T-helper 2 cell treated with Interferon-gamma antibody and Interleukin-4, amounts not matched to agents 5 μg/mL and 100 μg/mL, for 36 hours (primary cell): ENCODE measurements at regions not wholly inside any gene's neighbourhood (a gene's known extent, or its start where the extent isn't known, plus 50 kb on each side); places are given as distances from the start of the nearest gene placed in this dataset.
A peak's percentile ranks its signal among the peaks of the same experiment; 100 is the strongest.
"Not testable (repeated sequence)": the region's sequence is repeated elsewhere in the genome, so short reads cannot be mapped to it uniquely, and the experiment has no call there.

Experiments used
- DNase-seq: peaks from one replicate; pipeline ENCODE4 v3.0.0; 2021; ENCODE audit warnings: low spot score
- H3K27ac Mint-ChIP-seq: one replicate; pipeline ENCODE4 v1.8.0; 2021; ENCODE audit warnings: mild to moderate bottlenecking, mixed read lengths
- H3K27me3 Mint-ChIP-seq: one replicate; pipeline ENCODE4 v1.8.0; 2021; ENCODE audit warnings: low read depth, mixed read lengths
- H3K36me3 Mint-ChIP-seq: one replicate; pipeline ENCODE4 v1.8.0; 2021; ENCODE audit warnings: low read depth, mixed read lengths
- H3K4me1 Mint-ChIP-seq: one replicate; pipeline ENCODE4 v1.8.0; 2021; ENCODE audit warnings: low read depth, mixed read lengths
- H3K4me3 Mint-ChIP-seq: one replicate; pipeline ENCODE4 v1.8.0; 2022; ENCODE audit warnings: mild to moderate bottlenecking, moderate library complexity, mixed read lengths
- H3K9me3 Mint-ChIP-seq: one replicate; pipeline ENCODE4 v1.8.0; 2021; ENCODE audit warnings: mixed read lengths

DNA sequence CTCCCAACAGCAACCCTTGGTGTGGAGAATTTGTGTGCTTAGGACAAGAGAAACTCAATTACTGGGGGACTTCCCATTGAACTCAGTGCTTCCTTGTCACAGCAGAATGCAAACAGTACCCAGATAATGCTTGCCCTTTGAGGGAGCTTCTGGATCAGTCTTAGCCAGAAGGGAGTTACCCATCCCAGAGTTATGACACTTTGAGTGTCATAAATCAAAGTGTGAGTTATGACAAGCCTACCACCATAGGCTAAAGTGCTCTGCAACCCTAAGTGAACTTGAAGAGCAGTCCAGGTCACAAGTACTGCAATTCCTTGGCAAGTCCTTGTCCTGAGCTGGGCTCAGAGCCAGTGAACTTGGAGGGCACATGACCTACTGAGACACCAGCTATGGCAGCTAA, 1513.9 kb upstream of the PCDH10 start:
- no peak overlapping the region for H3K4me3 Mint-ChIP-seq
- H3K27ac Mint-ChIP-seq, result no peak overlapping the region
- DNase-seq, result no peak
- no peaks in the 10 kb centered on the region for H3K36me3 Mint-ChIP-seq
- H3K27me3 Mint-ChIP-seq, result no peaks in the 10 kb centered on the region
- H3K4me1 Mint-ChIP-seq, result no peaks in the 10 kb centered on the region
- H3K9me3 Mint-ChIP-seq, result peaks cover 15% of the 10 kb centered on the region

- Mint-ChIP-seq H3K4me3 (no peak overlapping the region), H3K36me3 (no peaks in the 10 kb centered on the region), H3K9me3 (peaks cover 15% of the 10 kb centered on the region), H3K4me1 (no peaks in the 10 kb centered on the region), H3K27me3 (no peaks in the 10 kb centered on the region), H3K27ac (no peak overlapping the region)
- DNase-seq, result no peak
Observed at GRCh38 chr4:131638781-131639180, 1510.3 kb upstream of the PCDH10 start.

- no peaks in the 10 kb centered on the region for H3K9me3 Mint-ChIP-seq
- no peaks in the 10 kb centered on the region for H3K36me3 Mint-ChIP-seq
- no peak overlapping the region for H3K27ac Mint-ChIP-seq
- DNase-seq, result no peak
- H3K27me3 Mint-ChIP-seq, result no peaks in the 10 kb centered on the region
- no peaks in the 10 kb centered on the region for H3K4me1 Mint-ChIP-seq
- no peak overlapping the region for H3K4me3 Mint-ChIP-seq
Observed at GRCh38 chr4:131644619-131645018, 1504.5 kb upstream of the PCDH10 start.

DNA sequence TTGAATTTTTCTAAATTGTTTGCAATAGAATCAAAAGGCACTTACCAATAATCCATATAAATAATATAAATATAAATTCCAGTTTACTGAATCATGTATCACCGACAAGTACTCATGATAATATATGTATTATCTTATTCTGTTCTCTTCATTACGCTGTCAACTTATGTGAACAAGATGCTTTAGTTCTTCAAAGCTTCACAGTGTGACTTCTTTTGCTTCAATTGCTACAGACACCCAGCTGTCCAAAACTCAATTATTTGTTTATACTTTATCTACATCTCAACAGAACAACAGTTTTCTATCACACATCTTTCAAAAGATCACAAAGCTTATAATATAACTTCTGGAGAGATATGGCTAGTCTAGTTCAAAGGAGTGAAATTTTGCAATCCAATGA, 1499.9 kb upstream of the PCDH10 start:
- no peak for DNase-seq
- no peaks in the 10 kb centered on the region for H3K4me1 Mint-ChIP-seq
- no peaks in the 10 kb centered on the region for H3K9me3 Mint-ChIP-seq
- no peak overlapping the region for H3K27ac Mint-ChIP-seq
- H3K36me3 Mint-ChIP-seq, result no peaks in the 10 kb centered on the region
- H3K27me3 Mint-ChIP-seq, result no peaks in the 10 kb centered on the region
- H3K4me3 Mint-ChIP-seq, result no peak overlapping the region

DNA sequence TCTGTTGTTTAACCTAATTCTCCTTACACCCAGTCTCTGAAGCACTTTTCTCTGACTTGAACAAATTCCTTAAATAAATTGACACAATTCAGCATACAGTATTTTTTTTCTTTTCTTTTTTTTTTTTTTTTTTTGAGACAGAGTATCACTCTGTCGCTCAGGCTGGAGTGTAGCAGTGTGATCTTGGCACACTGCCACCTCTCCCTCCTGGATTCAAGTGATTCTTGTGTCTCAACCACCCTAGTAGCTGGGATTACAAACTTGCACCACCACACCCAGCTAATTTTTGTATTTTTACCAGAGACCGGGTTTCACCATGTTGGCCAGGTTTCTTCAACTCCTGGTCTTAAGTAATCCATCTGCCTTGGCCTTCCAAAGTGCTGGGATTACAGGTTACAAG, 1498.1 kb upstream of the PCDH10 start:
- H3K4me3 Mint-ChIP-seq, result no peak overlapping the region
- H3K4me1 Mint-ChIP-seq, result no peaks in the 10 kb centered on the region
- no peak for DNase-seq
- H3K27ac Mint-ChIP-seq, result no peak overlapping the region
- H3K36me3 Mint-ChIP-seq, result no peaks in the 10 kb centered on the region
- H3K9me3 Mint-ChIP-seq, result no peaks in the 10 kb centered on the region
- H3K27me3 Mint-ChIP-seq, result no peaks in the 10 kb centered on the region

DNA sequence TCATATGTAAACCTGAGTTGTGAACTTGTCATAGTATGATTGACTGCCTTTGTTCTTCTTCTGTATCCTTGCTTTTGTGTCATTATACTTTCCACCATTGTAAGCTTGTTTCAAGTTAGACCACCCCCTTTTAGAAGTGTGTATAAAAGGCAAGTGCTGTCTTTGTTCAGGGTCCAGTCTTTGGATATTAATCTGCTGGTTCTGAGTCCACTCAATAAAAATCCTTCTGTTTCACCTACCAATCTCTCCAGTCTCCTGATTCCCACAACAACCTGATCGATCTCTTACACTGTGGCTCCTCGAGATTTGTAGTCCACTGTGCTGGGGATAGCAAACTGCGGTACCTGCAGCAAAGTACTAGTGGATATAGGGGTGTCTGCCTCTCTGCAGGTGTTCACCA, 1465.8 kb upstream of the PCDH10 start:
- not testable (repeated sequence) for H3K27me3 Mint-ChIP-seq, H3K4me1 Mint-ChIP-seq, H3K27ac Mint-ChIP-seq, H3K4me3 Mint-ChIP-seq, DNase-seq, H3K36me3 Mint-ChIP-seq
- peaks cover 11% of the 10 kb centered on the region for H3K9me3 Mint-ChIP-seq

- no peaks in the 10 kb centered on the region for H3K36me3 Mint-ChIP-seq
- no peaks in the 10 kb centered on the region for H3K9me3 Mint-ChIP-seq
- DNase-seq, result no peak
- H3K4me3 Mint-ChIP-seq, result no peak overlapping the region
- no peaks in the 10 kb centered on the region for H3K4me1 Mint-ChIP-seq
- H3K27me3 Mint-ChIP-seq, result no peaks in the 10 kb centered on the region
- no peak overlapping the region for H3K27ac Mint-ChIP-seq
Observed at GRCh38 chr4:131721883-131722282, 1427.2 kb upstream of the PCDH10 start.

DNA sequence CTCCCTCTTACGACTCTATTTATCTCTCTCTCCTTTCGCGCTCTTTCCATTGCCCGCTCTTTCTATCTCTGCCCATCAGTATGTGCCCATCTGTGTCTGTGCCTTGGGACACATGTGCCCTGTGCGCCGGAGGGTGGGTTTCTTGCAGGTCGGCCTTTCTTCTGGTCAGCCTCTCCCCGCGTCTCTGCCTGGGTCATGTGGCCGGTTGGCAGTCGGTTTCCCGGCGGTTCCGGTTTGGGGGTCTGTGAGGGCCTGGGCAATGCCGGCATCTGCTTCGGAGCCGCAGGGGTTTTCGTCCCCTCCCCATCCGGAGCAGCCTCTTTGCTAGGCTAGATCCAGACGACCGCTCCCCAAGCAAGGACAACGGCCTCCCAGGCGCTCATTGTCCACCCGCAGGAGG, 1426.0 kb upstream of the PCDH10 start:
- H3K27me3 Mint-ChIP-seq, DNase-seq, H3K27ac Mint-ChIP-seq, H3K4me3 Mint-ChIP-seq, H3K4me1 Mint-ChIP-seq, H3K36me3 Mint-ChIP-seq, H3K9me3 Mint-ChIP-seq: not testable (repeated sequence)

- not testable (repeated sequence) for H3K4me1 Mint-ChIP-seq, H3K36me3 Mint-ChIP-seq, H3K9me3 Mint-ChIP-seq, H3K27me3 Mint-ChIP-seq, H3K27ac Mint-ChIP-seq
- peak overlapping the region; percentile 60 for H3K4me3 Mint-ChIP-seq
- peak; percentile 65 for DNase-seq
Observed at GRCh38 chr4:131724847-131725246, 1424.2 kb upstream of the PCDH10 start.

DNA sequence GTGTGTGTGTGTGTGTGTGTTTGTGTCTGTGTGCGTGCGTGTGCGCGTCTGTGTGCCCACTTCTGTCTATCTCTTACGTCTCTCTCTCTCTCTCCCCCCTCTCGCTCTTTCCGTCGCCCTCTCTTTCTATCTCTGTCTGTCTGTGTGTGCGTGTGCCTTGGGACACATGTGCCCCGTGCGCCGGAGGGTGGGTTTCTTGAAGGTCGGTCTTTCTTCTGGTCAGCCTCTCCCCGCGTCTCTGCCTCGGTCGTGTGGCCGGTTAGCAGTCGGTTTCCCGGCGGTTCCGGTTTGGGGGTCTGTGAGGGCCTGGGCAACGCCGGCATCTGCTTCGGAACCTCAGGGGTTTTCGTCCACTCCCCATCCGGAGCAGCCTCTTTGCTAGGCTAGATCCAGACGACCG, 1423.6 kb upstream of the PCDH10 start:
- H3K36me3 Mint-ChIP-seq, H3K9me3 Mint-ChIP-seq, H3K27ac Mint-ChIP-seq, H3K4me3 Mint-ChIP-seq, H3K4me1 Mint-ChIP-seq, H3K27me3 Mint-ChIP-seq, DNase-seq: not testable (repeated sequence)

DNA sequence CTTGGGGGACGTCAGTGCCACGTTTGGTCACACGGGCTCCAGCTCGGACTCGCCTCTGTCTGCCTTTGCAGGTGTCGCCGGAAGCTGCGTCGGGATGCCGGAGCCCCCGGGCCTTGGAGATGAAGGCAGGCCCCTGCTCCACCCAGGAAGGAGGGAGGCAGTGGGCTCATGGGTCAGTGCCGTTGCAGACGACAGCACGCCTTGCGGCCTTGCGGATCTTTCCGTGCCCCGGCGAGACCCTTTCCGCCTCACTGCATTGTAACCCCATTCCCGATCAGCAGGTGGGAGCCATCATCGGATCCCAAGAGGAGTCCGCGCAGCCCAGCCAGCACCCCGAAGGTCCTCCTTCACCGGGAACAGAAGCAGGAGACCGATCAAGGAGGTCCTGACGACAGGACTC, 1422.2 kb upstream of the PCDH10 start:
- not testable (repeated sequence) for H3K27me3 Mint-ChIP-seq, H3K4me1 Mint-ChIP-seq, H3K36me3 Mint-ChIP-seq, DNase-seq, H3K4me3 Mint-ChIP-seq, H3K9me3 Mint-ChIP-seq, H3K27ac Mint-ChIP-seq

DNA sequence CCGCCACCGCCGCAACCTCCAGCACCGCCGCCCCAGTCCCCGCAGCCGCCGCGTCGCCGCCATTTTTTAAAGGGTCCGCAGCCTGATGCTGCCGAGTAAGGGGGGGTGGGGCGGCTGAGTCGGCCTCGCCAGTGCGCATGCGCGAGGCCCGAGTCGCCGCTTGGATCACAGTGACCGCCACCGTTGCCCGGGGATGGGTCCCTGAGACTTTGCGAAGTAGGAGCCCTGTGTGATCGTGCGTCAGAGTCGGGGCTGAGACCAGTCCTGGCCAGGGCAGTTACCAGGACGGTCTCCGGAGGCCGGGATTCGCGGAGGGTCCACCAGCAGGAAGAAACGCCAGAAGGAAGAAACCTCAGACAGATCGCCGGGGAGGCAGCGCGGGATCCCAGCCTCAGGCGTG, 1421.7 kb upstream of the PCDH10 start:
- peak overlapping the region; percentile 62 for H3K27ac Mint-ChIP-seq
- peak overlapping the region; percentile 79 for H3K4me3 Mint-ChIP-seq
- H3K9me3 Mint-ChIP-seq, H3K36me3 Mint-ChIP-seq, DNase-seq, H3K27me3 Mint-ChIP-seq, H3K4me1 Mint-ChIP-seq: not testable (repeated sequence)

GRCh38 chr4:131729205-131729604, 1419.9 kb upstream of the PCDH10 start:
- H3K27me3 Mint-ChIP-seq, H3K4me1 Mint-ChIP-seq, H3K27ac Mint-ChIP-seq, DNase-seq, H3K36me3 Mint-ChIP-seq, H3K9me3 Mint-ChIP-seq, H3K4me3 Mint-ChIP-seq: not testable (repeated sequence)

DNA sequence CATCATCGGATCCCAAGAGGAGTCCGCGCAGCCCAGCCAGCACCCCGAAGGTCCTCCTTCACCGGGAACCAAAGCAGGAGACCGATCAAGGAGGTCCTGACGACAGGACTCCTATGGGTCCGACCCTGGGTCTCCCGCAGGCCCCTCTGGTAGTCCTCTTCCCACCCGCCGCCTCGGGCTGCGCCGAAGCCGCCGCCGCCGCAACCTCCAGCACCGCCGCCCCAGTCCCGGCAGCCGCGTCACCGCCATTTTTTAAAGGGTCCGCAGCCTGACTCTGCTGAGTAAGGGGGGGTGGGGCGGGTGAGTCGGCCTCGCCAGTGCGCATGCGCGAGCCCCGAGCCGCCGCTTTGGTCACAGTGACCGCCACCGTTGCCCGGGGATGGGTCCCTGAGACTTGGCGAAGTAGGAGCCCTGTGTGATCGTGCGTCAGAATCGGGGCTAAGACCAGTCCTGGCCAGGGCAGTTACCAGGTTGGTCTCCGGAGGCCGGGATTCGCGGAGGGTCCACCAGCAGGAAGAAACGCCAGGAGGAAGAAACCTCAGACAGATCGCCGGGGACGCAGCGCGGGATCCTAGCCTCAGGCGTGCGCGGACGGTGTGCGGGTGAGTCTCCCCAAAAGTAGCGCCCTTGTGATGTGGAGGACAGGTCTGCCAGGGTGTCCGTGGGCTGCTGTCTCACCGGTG, 1419.2 kb upstream of the PCDH10 start:
- H3K4me1 Mint-ChIP-seq, H3K27me3 Mint-ChIP-seq, H3K4me3 Mint-ChIP-seq, H3K36me3 Mint-ChIP-seq, H3K27ac Mint-ChIP-seq, DNase-seq, H3K9me3 Mint-ChIP-seq: not testable (repeated sequence)

DNA sequence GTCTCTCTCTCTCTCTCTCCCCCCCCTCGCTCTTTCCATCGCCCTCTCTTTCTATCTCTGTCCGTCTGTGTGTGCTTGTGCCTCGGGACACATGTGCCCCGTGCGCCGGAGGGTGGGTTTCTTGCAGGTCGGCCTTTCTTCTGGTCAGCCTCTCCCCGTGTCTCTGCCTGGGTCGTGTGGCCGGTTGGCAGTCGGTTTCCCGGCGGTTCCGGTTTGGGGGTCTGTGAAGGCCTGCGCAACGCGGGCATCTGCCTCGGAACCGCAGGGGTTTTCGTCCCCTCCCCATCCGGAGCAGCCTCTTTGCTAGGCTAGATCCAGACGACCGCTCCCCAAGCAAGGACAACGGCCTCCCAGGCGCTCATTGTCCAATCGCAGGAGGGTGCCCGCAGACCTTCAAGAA, 1418.5 kb upstream of the PCDH10 start:
- H3K27ac Mint-ChIP-seq, H3K36me3 Mint-ChIP-seq, DNase-seq, H3K27me3 Mint-ChIP-seq, H3K9me3 Mint-ChIP-seq, H3K4me3 Mint-ChIP-seq, H3K4me1 Mint-ChIP-seq: not testable (repeated sequence)
